Thoracic aorta (tissue), 2 donors: ENCODE measurements at regions not wholly inside any gene's neighbourhood (a gene's known extent, or its start where the extent isn't known, plus 50 kb on each side); places are given as distances from the start of the nearest gene placed in this dataset.

Experiments used
- ATAC-seq: fragments of 150-250 bp; one replicate; pipeline ENCODE4 v1.8.0; 2017; ENCODE audit warnings: low read depth; ENCODE audit not compliant: insufficient number of reproducible peaks, low FRiP score
- DNase-seq: peaks from one replicate; pipeline ENCODE4 v3.0.0-alpha.2; 2020; ENCODE audit warnings: low spot score
- H3K27ac ChIP-seq, 2 donors: fragments of 200-600 bp; sonication (generic); 1 replicate in 1 of 2; 2 replicates in 1 of 2; pipeline ENCODE4 v1.5.1; 2016; ENCODE audit warnings: mild to moderate bottlenecking in 2 of 2, moderate library complexity in 2 of 2
- H3K27me3 ChIP-seq: fragments of 200-600 bp; sonication (generic); replicated peaks from 2 replicates; pipeline ENCODE4 v1.6.0; 2016; ENCODE audit warnings: mild to moderate bottlenecking; ENCODE audit not compliant: insufficient read depth
- H3K36me3 ChIP-seq: fragments of 200-600 bp; sonication (generic); one replicate; pipeline ENCODE4 v1.5.1; 2016
- H3K4me1 ChIP-seq, 2 donors: fragments of 200-600 bp; sonication (generic); 1 replicate in 1 of 2; 2 replicates in 1 of 2; pipeline versions ENCODE4 v1.5.1 to v1.6.0; 2016; ENCODE audit warnings: low read depth in 2 of 2, mild to moderate bottlenecking in 1 of 2; ENCODE audit not compliant: control insufficient read depth in 1 of 2
- H3K4me3 ChIP-seq: fragments of 200-600 bp; sonication (generic); 2 replicates; pipeline ENCODE4 v1.5.1; 2016; ENCODE audit warnings: mild to moderate bottlenecking
- H3K9me3 ChIP-seq: fragments of 200-600 bp; sonication (generic); 2 replicates; pipeline ENCODE4 v1.5.1; 2016
- TF ChIP-seq, protein P1 (sequence below): fragments of 200-600 bp; sonication (generic); IDR thresholded peaks from one replicate; pipeline ENCODE4 v1.5.1; 2019; ENCODE audit warnings: antibody characterized with exemption

DNA sequence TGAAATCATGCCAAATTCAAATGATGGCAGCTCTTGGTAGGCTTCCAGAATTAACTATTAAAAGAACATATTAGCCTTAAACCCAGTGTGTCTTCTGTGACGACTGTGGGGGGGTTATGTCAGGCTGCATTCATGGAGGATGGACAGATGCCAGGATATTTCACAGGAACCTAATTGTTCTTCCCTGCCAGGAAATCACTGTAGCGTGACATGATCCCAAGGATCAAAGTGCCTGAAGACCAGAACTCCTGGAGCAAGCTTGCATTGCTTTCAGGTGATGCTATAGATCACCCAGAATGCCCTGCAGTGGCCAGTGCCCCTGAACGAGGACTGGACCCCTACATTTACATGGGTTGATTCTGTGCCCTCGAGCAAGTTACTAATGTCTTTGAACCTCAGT, 1093.0 kb upstream of the TENM3 start:
- H3K4me1 ChIP-seq: no peaks in the 10 kb centered on the region
- H3K4me3 ChIP-seq: no peak overlapping the region
- ATAC-seq: no peak
- TF ChIP-seq, protein P1, sequence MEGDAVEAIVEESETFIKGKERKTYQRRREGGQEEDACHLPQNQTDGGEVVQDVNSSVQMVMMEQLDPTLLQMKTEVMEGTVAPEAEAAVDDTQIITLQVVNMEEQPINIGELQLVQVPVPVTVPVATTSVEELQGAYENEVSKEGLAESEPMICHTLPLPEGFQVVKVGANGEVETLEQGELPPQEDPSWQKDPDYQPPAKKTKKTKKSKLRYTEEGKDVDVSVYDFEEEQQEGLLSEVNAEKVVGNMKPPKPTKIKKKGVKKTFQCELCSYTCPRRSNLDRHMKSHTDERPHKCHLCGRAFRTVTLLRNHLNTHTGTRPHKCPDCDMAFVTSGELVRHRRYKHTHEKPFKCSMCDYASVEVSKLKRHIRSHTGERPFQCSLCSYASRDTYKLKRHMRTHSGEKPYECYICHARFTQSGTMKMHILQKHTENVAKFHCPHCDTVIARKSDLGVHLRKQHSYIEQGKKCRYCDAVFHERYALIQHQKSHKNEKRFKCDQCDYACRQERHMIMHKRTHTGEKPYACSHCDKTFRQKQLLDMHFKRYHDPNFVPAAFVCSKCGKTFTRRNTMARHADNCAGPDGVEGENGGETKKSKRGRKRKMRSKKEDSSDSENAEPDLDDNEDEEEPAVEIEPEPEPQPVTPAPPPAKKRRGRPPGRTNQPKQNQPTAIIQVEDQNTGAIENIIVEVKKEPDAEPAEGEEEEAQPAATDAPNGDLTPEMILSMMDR: no peak
- no peaks in the 10 kb centered on the region for H3K27me3 ChIP-seq
- H3K36me3 ChIP-seq: no peaks in the 10 kb centered on the region
- no peaks in the 10 kb centered on the region for H3K9me3 ChIP-seq
- H3K27ac ChIP-seq: no peak overlapping the region
- no peak for DNase-seq

DNA sequence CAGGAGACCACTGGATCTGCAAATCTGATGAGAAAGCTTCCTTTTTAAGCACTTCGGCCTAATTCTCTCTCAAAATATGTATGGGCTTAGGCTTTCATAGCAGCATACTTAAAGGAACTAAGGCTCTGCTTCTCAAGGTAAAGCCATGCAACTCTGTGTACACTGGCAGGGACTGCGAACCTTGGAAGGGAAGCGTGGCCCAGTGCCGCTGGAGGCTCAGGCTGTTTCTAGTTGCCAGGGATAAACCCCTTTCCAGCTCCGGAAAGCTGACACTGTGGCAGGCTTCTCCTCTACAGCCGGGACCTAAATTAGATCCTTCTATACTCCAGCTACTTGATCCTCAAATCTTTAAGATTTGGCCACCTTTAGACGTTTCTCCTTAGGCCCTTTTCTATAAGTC, 1091.3 kb upstream of the TENM3 start:
- no peak for ATAC-seq
- H3K27me3 ChIP-seq: no peaks in the 10 kb centered on the region
- DNase-seq: no peak
- no peaks in the 10 kb centered on the region for H3K4me1 ChIP-seq
- H3K27ac ChIP-seq: no peak overlapping the region
- TF ChIP-seq, protein P1: no peak
- H3K9me3 ChIP-seq: no peaks in the 10 kb centered on the region
- no peaks in the 10 kb centered on the region for H3K36me3 ChIP-seq
- no peak overlapping the region for H3K4me3 ChIP-seq

DNA sequence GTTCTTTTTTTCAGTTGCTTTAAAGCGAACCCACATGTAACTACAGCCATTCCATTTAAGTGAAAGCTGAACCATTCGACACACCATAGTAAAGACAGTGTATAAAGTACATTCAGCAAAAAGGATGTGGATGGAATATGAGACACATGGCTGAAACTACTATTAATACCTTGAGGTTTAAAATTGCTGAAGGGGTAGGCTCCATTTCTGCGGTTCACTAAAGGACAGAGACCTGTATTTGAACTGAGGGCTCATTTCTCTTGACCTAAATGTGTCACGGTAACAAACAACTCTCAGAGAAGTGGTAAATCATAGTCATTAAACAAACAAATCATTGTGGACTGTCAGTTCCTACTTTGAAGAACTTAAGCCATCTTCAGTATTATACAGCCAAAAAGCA, 1085.6 kb upstream of the TENM3 start:
- H3K36me3 ChIP-seq: no peaks in the 10 kb centered on the region
- no peak overlapping the region for H3K4me3 ChIP-seq
- TF ChIP-seq, protein P1: no peak
- no peaks in the 10 kb centered on the region for H3K27me3 ChIP-seq
- no peak for ATAC-seq
- H3K4me1 ChIP-seq: no peaks in the 10 kb centered on the region
- H3K27ac ChIP-seq: no peak overlapping the region
- DNase-seq: no peak
- H3K9me3 ChIP-seq: no peaks in the 10 kb centered on the region

DNA sequence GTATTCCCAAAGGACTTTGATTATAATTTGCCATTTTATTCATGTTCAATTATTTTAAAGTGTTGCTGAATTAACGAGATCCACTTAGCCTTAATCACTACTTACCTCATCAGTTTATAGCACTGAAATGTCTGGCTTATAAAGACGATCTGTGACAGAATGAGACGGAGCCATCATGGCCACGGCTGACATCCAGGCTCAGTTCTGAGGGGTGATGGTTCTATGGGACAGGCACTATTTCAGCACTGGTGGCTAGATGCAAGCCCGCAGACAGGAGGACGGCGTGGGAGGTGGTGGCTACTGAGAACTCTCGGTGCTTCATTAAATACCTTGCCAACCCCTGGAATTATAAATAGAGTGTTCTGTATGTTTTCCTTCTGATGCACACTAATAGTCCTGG, 1084.2 kb upstream of the TENM3 start:
- no peaks in the 10 kb centered on the region for H3K9me3 ChIP-seq
- DNase-seq (no peak), ATAC-seq (no peak)
- no peaks in the 10 kb centered on the region for H3K4me1 ChIP-seq
- no peaks in the 10 kb centered on the region for H3K27me3 ChIP-seq
- no peak overlapping the region for H3K4me3 ChIP-seq
- no peaks in the 10 kb centered on the region for H3K36me3 ChIP-seq
- H3K27ac ChIP-seq: no peak overlapping the region
- TF ChIP-seq, protein P1: no peak

DNA sequence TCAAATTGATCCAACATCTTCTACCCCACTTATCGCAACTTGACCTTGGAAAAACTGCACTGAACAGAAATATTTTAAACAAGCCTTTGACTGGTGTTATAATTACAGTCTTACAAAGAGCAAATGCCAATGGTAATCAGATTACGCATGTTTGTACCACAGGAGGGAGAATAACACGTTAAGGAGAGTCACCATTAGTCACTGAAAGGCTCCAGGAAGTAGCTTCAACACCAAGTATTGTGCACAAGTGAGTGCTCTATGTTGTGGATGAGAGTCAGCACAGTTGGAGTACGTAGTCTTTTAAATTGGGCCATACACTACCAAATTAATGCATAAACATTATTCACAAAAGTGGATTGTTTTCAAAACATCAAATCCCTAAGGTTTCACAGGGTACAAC, 1081.5 kb upstream of the TENM3 start:
- H3K27me3 ChIP-seq: no peaks in the 10 kb centered on the region
- H3K4me1 ChIP-seq: no peaks in the 10 kb centered on the region
- H3K4me3 ChIP-seq: no peak overlapping the region
- H3K9me3 ChIP-seq: no peaks in the 10 kb centered on the region
- no peaks in the 10 kb centered on the region for H3K36me3 ChIP-seq
- H3K27ac ChIP-seq: no peak overlapping the region
- ATAC-seq: no peak
- no peak for DNase-seq
- TF ChIP-seq, protein P1: no peak
